HL-60 (cell line): ENCODE measurements at regions not wholly inside any gene's neighbourhood (a gene's known extent, or its start where the extent isn't known, plus 50 kb on each side); places are given as distances from the start of the nearest gene placed in this dataset.

Source experiments
- DNase-seq, 2 experiments: peaks; one replicate each; pipeline ENCODE4 v3.0.0-alpha.2; 2010 to 2020; ENCODE audit warnings: low read depth in 1 of 2, low spot score in 1 of 2
- H3K27ac ChIP-seq: fragments of 250-450 bp; sonication (Bioruptor Pico); replicated peaks from 2 replicates; pipeline ENCODE4 v1.5.1; 2020; ENCODE audit warnings: mild to moderate bottlenecking, moderate library complexity
- H3K27me3 ChIP-seq: fragments of 250-450 bp; sonication (Bioruptor Pico); 2 replicates; pipeline ENCODE4 v1.5.1; 2021; ENCODE audit warnings: mild to moderate bottlenecking, moderate library complexity; ENCODE audit not compliant: insufficient read depth, poor library complexity, severe bottlenecking
- H3K4me3 ChIP-seq: replicated peaks from 2 replicates; pipeline ENCODE4 v1.5.1; 2011; ENCODE audit warnings: mild to moderate bottlenecking, control low read depth, low read length; ENCODE audit not compliant: insufficient read depth
- GABPA ChIP-seq: IDR thresholded peaks from 2 replicates; pipeline ENCODE4 v1.6.1; 2012; ENCODE audit warnings: low read depth
- POLR2AphosphoS5 ChIP-seq: IDR thresholded peaks from 2 replicates; pipeline ENCODE4 v1.6.1; 2012; ENCODE audit warnings: low read depth
- SPI1 ChIP-seq: IDR thresholded peaks from 2 replicates; pipeline ENCODE4 v1.6.1; 2012; ENCODE audit warnings: low read depth, mild to moderate bottlenecking, borderline replicate concordance
- TF ChIP-seq, protein P1 (sequence below): IDR thresholded peaks from 2 replicates; pipeline ENCODE4 v1.6.1; 2012; ENCODE audit warnings: low read depth; ENCODE audit not compliant: insufficient replicate concordance
- TF ChIP-seq, protein P2 (sequence below): IDR thresholded peaks from one replicate; pipeline ENCODE4 v1.5.1; 2011; ENCODE audit warnings: low read length, control low read depth, inconsistent platforms; ENCODE audit not compliant: insufficient read depth

DNA sequence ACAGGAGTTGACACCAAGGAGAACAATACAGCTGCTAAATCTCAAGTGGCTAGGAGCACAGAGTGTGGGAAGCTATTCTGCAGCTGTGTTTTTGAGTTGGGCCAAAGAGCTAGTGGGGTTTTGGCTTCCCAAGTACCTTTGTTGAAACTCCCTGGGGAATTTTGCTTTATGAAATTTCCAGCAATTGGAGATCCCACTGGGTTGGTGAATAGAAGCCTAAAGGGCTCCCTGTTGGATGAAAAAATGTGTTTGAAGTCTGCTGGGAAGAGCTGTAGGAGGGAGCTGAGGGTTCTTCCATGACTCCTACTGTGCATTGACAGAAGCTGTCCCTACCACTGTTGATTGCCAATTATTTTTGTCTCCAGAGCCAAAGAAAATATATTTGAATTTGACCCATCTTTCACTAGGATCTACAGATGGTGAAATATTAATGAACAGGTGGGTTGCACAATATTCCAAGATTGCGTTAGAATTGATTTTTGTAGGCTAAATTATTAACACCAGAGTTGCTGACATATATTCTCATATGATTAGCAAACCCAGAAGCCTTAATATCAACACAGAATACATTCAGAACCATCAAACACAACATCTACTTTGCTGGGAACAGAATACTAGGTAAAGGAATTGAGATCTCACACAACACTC lies 95.4 kb upstream of the CYP1B1 start:
- Histone ChIP-seq H3K27me3 (no peaks in the 10 kb centered on the region), H3K27ac (no peak overlapping the region), H3K4me3 (no peak overlapping the region)
- TF ChIP-seq, protein P1, sequence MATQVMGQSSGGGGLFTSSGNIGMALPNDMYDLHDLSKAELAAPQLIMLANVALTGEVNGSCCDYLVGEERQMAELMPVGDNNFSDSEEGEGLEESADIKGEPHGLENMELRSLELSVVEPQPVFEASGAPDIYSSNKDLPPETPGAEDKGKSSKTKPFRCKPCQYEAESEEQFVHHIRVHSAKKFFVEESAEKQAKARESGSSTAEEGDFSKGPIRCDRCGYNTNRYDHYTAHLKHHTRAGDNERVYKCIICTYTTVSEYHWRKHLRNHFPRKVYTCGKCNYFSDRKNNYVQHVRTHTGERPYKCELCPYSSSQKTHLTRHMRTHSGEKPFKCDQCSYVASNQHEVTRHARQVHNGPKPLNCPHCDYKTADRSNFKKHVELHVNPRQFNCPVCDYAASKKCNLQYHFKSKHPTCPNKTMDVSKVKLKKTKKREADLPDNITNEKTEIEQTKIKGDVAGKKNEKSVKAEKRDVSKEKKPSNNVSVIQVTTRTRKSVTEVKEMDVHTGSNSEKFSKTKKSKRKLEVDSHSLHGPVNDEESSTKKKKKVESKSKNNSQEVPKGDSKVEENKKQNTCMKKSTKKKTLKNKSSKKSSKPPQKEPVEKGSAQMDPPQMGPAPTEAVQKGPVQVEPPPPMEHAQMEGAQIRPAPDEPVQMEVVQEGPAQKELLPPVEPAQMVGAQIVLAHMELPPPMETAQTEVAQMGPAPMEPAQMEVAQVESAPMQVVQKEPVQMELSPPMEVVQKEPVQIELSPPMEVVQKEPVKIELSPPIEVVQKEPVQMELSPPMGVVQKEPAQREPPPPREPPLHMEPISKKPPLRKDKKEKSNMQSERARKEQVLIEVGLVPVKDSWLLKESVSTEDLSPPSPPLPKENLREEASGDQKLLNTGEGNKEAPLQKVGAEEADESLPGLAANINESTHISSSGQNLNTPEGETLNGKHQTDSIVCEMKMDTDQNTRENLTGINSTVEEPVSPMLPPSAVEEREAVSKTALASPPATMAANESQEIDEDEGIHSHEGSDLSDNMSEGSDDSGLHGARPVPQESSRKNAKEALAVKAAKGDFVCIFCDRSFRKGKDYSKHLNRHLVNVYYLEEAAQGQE, result no peak
- TF ChIP-seq POLR2AphosphoS5, result no peak
- no peak for TF ChIP-seq GABPA
- no peak for TF ChIP-seq SPI1
- TF ChIP-seq, protein P2, sequence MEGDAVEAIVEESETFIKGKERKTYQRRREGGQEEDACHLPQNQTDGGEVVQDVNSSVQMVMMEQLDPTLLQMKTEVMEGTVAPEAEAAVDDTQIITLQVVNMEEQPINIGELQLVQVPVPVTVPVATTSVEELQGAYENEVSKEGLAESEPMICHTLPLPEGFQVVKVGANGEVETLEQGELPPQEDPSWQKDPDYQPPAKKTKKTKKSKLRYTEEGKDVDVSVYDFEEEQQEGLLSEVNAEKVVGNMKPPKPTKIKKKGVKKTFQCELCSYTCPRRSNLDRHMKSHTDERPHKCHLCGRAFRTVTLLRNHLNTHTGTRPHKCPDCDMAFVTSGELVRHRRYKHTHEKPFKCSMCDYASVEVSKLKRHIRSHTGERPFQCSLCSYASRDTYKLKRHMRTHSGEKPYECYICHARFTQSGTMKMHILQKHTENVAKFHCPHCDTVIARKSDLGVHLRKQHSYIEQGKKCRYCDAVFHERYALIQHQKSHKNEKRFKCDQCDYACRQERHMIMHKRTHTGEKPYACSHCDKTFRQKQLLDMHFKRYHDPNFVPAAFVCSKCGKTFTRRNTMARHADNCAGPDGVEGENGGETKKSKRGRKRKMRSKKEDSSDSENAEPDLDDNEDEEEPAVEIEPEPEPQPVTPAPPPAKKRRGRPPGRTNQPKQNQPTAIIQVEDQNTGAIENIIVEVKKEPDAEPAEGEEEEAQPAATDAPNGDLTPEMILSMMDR, result no peak
- no peak for DNase-seq

DNA sequence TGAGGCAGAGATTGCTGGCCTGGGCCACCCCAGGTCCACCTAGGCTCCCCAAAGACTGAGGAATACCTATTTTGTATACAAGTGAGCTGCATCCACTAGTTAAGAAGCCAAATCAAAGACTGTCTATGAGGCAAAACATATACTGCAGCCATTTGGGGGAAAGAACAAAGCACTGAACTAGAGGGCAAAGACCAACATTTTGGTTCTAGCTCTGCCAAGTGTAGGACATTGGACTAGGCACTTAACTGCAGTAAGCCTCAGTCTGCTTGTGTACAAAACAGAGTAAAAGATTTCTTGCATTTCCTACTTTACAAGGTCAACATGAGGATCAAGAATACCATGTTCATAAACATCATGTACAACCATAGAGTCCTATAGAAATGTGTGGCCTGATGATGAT lies 94.8 kb upstream of the CYP1B1 start:
- DNase-seq, result no peak
- TF ChIP-seq, protein P2, result no peak
- no peak for TF ChIP-seq GABPA
- no peak for TF ChIP-seq SPI1
- TF ChIP-seq, protein P1, result no peak
- no peak for TF ChIP-seq POLR2AphosphoS5
- H3K27ac ChIP-seq, result no peak overlapping the region
- H3K27me3 ChIP-seq, result no peaks in the 10 kb centered on the region
- H3K4me3 ChIP-seq, result no peak overlapping the region

DNA sequence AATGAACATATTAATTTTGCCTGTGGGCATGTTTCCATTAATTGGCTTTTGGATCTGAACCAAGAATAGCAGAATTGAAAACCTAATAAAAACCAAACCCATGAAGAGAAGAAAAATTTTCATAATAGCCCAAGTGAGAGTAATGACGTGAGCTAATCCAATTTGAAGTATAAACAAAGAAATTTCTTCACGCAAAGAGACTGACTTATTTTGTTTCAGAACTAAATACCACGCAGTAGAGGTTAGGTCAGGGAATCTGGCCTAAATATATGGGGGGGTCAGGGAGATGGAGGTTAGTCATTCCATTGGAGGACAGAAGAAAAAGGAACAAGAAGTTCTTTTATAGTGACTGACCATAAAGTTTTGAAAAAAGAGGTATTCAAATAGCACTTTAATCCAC lies 94.1 kb upstream of the CYP1B1 start:
- Histone ChIP-seq H3K27me3 (no peaks in the 10 kb centered on the region), H3K4me3 (no peak overlapping the region), H3K27ac (no peak overlapping the region)
- no peak for DNase-seq
- TF ChIP-seq GABPA, result no peak
- TF ChIP-seq, protein P1, result no peak
- no peak for TF ChIP-seq POLR2AphosphoS5
- no peak for TF ChIP-seq SPI1
- TF ChIP-seq, protein P2, result no peak
